ENCODE measurements at regions not wholly inside any gene's neighbourhood (a gene's known extent, or its start where the extent isn't known, plus 50 kb on each side); places are given as distances from the start of the nearest gene placed in this dataset.

- TF ChIP-seq, protein P1, sequence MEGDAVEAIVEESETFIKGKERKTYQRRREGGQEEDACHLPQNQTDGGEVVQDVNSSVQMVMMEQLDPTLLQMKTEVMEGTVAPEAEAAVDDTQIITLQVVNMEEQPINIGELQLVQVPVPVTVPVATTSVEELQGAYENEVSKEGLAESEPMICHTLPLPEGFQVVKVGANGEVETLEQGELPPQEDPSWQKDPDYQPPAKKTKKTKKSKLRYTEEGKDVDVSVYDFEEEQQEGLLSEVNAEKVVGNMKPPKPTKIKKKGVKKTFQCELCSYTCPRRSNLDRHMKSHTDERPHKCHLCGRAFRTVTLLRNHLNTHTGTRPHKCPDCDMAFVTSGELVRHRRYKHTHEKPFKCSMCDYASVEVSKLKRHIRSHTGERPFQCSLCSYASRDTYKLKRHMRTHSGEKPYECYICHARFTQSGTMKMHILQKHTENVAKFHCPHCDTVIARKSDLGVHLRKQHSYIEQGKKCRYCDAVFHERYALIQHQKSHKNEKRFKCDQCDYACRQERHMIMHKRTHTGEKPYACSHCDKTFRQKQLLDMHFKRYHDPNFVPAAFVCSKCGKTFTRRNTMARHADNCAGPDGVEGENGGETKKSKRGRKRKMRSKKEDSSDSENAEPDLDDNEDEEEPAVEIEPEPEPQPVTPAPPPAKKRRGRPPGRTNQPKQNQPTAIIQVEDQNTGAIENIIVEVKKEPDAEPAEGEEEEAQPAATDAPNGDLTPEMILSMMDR (IDR thresholded peaks at IDR 0.05), result no peak
- TF ChIP-seq POLR2A (IDR thresholded peaks at IDR 0.05), result no peak
Measured at GRCh38 chr3:127056976-127057375, 74.1 kb downstream of the PLXNA1 start.

All from body of pancreas (tissue), 4 donors.